DMS79 treated with DMSO at 0.1 percent for 48 hours (cell line): ENCODE measurements at regions not wholly inside any gene's neighbourhood (a gene's known extent, or its start where the extent isn't known, plus 50 kb on each side); places are given as distances from the start of the nearest gene placed in this dataset.

Experiments used
- DNase-seq: peaks from one replicate; lab custom pipeline; 2025; lab: John Stamatoyannopoulos, UW

DNA sequence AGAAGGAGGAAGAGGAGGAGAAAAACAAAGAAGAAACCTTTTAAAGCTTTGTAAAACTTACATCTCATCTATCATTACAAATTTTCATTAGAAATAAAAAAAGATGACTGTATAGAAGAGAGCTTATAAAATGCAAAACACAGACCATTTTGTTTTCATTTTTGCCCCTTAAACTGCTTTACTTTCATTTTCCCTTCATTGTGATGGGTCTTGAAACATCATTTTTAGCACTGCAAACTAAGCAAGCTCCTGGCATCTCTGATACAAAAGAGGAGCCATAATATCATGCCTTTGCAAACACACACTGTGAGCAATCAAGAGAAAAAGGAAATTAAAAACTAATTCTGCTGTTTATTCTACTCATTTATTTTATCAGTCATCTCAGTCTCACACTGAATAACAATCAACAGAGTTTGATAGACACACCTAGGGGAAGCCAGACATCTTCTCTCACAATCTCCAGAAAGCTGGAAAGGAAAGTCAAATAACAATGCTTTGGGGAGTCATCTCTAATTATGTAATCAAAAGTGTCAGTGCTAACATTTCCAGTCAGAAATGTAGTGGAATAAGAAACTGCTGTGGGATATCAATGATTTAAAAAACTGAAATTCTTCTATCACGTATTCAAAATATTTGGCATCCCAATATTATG lies 467.7 kb upstream of the FAT3 start:
- DNase-seq, result no peak

DNA sequence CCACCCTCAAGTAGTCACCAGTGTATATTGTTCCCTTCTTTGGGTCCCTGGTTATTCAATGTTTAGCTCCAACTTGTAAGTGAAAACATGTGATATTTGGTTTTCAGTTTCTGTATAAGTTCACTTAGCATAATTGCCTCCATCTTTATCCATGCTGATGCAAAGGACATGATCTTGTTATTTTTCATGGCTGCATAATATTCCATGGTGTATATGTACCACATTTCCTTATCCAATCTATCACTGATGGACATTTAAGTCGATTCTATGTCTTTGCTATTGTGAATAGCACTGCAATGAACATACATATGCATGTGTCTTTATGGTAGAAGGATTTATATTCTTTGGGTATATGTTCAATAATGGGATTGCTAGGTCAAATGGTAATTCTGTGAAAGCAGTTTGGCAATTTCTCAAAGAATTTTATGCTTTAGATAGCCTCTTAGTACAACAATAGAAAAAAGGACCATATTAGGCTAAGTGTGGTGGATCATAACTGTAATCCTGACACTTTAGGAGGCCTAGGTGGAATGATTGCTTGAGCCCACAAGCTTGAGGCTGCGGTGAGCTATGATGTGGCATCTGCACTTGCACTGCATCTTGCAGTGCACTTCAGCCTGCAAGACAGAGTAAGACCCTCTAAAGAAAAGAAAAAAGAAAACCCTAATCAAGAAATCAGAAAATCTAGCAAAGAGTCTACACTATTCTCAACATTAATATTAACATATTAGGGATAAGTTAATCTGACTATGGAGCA lies 468.5 kb upstream of the FAT3 start:
- DNase-seq, result no peak

DNA sequence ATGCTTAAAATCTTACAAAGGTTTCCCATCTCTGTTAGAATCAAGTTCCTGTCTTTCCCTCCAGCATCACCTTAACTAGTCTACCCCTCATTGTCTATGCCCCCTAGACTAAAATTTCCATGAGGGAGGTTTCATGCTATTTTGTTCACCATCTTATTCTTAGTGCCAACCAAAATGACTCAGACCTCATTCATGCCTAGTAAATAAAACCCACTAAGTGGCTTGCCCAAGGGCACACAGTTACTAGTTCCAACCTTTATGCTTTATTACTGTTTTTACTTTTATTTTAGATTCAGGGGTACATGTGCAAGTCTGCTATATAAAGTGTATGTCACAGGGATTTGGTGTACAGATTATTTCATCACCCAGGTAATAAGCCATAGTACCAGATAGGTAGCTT lies 469.1 kb upstream of the FAT3 start:
- no peak for DNase-seq

DNA sequence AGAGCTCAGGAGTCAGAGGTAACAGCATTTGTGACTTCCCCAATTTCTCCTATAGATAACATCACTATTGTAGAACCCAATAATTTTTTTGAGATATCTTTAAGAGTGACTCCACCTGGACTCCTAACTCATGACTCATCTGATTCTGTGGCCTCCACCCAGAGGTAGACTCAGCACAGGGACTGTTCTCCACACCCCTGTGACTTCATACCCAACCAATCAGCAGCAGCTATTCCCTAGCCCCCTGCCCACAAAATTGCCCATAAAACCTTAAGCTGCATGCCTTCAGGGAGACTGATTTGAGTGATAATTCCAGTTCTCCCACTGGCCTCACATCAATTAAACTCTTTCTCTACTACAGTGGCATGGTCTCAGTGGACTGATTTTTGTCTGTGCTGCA lies 475.4 kb upstream of the FAT3 start:
- no peak for DNase-seq

DNA sequence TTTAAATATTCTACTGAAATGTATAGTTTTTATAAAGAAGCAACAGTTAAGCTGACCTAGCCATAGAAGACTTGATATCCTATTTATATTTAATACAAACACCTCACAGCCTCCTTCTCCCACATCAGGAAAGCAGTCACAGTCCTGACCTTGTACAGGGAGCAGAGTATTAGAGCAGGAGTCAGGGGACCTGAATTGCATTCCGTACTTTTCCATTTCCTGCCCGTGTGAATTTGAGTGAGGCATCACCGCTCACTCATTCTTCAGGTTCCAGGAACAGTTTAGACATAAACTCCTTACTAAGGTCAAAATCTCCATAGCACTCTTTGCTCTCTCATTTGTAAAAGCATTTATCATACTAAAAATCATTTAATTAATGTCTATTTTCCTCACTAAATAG lies 482.5 kb upstream of the FAT3 start:
- no peak for DNase-seq

DNA sequence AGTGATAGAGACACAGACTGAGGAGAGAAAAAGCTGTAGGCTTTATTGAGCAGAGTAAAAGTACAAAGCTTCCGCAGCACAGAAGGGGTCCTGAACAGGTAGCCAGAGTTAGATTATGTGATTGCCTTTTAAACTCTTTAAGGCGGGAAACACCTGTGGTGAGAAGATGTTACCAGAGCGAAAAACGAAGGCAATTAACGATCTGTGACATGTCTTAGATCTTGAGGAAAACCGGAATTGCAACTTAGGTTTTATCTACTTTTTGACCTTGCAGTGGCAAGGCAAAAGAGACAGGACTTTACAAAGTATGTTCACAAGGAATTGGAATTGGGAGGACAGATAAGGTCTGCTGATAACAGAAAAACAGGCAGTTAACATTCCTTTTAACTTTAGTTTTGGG lies 493.6 kb upstream of the FAT3 start:
- no peak for DNase-seq

DNA sequence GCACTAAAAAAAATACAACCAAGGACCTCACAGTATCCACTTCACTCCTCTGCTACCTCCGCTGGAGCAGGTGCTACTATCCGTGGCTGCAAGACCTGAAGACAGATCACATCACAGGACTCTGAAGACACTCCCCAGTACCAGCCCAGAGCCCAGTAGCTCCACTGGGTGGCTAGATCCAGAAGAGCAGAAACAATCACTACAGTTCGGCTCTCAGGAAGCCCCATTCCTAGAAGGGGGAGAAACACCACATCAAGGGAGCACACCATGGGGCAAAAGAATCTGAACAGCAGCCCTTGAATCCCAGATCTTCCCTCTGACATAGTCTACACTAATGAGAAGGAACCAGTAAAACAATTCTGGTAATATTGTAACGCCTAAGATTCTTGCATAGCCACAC lies 494.0 kb upstream of the FAT3 start:
- no peak for DNase-seq

DNA sequence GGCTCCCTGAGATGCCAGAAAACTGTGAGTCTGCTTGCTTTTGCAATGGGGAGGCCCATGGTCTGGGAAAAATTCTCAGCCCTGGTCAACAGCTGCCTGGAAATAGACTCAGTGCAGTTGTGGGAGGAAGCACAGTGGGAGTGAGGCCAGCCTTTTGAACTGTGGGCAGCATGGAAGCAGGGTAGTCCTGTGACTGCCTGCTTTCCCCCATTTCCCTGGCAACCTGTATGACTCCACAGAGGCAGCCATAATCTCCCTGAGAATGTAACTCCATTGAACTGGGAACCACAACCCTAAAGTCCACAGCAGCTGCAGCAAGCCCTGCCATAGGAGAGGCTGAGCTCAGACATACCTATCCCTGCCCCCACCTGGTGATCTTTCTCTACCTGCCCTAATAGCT lies 494.6 kb upstream of the FAT3 start:
- no peak for DNase-seq

DNA sequence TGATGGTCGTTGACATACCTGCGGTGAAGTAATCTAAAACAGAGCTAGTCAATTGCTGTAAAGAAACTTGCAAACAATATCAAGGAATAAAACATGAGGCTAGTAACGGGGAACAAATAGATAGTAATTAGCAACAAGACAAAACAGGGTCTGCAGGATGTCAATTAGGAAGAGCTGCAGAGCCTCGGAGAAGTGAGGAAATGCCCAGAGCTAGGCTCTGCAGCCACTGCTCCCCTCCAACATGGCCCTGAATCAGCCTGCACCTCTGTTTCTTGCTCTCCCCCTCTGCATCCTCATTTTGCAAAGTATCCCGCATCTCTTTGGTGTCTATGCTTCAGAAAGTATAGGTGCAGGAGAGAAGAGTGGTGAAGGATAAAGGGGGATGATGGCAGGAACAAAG lies 507.4 kb upstream of the FAT3 start:
- DNase-seq, result no peak

DNA sequence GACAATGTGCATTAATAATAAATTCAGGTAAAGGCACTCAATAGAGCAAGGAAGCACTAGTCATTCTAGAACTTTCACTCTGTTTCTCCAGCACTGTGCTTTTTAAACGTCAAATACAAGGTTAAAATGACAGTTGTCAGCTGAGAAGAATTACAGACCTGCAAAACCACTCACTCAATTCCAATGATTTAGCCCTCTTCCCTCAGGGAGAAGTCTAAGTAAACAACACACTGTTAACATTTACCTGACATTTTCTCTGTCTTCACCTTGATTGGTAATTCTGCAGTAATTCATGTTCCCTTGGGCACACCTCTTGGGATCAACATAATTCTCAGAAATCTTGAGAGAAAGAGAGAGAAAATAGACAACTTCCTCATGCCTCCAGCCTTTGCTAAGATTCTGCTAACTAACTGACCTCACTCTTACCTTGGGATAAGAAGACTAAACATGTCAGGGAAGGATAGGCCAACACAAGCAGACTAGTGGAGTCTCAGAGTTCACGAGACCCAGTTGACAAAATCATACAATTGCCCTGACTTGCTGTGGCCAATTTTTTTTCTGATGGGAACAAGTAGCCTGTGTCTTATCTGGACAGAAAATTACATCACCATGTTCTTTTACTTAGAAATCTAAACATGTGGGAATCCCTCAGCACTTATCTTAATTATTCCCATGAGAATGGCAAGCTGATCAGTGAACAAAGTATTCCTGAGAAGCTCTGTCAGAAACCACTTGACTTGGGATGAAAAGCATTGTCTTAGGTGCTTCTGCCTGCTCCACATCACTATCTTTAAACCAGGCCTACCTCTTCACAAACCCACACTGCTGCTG lies 516.8 kb upstream of the FAT3 start:
- no peak for DNase-seq

DNA sequence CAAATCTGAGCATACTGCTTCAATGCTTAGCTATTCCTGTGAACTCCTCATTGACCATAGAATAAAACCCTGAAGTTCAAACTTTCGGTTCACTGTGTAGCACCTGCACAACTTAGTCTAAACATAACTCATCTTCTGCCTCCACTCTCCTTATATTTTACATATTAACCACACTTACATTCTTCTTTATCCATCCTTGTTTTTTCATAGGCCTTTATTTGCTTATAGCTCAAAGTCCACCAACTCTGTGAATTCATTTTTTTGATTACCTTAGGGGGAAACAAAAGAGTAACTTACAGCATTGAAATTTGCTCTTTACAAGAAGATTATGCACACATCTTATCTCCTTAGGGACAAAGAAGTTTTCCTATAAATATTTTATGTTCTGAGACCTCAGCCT lies 521.6 kb upstream of the FAT3 start:
- DNase-seq, result no peak

DNA sequence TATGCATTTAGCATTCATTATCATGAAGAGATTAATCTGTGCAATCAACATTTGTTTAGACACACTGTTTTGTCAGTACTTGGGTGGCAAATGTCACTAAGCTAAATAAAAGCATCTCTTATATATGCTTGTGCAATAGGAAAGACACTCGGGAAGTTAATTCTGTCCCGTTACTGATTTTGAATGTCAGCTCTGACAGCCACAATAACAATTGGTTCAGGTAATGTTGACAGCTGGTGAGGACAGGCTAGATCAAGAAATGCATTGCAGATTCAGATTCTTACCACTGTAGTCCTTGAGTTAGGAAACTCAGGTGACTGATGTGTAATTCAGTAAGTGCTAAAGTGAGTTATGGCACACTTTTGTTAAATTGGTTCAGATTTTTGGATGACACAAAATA lies 523.8 kb upstream of the FAT3 start:
- DNase-seq, result no peak

DNA sequence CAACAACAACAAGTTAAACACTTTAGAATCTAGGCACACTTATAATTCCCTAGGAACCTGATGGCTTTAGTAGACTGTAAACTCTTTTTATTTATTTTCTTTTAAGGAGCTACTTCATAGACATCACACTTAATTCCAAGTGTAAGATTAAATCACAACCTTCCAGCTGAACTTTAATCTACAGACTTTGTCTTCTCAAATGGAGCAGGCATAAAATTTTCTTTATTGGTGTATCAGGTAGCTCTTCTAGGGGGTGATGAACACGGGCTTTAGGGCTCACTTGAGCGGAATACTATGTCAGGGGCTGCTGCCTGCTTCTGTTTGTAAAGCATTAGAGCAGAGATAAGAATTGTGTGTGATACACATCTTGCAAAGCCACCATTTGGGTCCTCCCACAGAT lies 525.8 kb upstream of the FAT3 start:
- no peak for DNase-seq

DNA sequence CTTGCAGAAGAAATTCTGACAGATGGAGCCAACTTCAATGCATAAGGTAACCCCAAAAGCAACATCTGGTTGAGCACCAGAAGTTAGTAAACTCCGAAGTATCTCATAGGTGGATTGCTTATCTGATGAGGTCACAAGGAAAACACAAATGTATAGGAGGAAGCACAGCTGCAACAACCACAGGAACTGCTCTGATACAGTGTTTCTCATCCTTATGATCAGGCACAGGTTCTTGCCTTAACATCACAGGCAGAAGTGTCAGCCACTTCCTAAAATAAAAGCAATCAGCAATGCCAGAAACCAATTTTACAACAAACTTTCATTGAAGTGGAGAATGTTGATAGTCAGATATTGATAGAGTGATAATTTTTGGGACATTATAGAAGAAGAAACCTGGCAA lies 530.3 kb upstream of the FAT3 start:
- DNase-seq, result no peak

DNA sequence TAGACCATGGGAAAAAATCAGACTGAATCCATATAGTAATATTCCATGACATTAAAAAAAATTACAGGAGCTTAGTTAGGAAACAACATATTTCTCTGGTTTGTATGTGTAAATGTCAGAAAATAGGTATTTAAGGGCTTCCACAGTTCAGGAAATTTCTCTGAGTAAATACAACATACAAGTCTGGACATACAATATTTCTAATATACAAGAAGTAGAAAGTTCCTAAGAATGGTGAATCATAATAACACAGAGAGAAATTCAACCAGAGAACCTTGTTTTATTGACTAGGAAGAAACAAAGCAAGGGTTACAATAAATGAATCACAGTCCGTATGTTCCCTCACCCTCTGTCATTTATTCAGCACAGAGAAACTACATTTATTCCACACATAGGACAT lies 532.7 kb upstream of the FAT3 start:
- no peak for DNase-seq

DNA sequence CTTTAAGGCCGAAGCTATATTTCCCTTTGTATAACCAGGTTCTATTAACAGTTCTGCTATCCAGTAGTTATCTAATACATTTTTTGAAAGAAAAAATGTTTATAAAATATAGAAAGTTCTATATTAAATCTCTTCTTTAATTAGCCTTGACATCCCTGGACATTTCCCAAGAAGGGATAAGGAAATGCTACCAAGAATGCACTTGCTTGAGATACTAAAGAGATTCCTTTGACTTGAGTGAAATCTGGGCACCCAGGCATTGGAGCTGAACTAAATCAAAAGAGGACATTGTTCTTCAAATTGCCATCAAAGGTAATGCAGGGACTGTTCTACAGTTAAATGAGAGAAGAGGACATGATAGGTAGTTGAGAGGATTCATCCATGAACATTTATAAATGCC lies 535.9 kb upstream of the FAT3 start:
- DNase-seq, result no peak

DNA sequence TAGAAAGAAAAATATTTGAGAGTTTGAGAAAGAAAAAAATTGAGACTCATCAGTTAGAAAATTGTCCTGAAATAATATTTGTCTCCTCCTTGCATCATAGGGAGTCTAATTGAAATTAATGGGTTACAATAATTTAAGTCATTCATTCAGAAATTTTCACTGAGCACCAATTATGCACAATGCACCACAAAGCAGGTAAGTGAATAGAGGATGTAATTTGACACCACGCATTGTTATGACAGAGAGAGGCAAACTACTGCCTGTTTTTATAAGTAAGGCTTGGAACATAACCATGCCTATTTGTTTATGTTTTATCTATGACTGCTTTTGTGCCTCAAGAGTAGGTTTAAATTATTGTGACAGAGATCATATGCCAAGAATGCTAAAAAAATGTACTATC lies 537.9 kb upstream of the FAT3 start:
- peak; percentile 10 for DNase-seq

DNA sequence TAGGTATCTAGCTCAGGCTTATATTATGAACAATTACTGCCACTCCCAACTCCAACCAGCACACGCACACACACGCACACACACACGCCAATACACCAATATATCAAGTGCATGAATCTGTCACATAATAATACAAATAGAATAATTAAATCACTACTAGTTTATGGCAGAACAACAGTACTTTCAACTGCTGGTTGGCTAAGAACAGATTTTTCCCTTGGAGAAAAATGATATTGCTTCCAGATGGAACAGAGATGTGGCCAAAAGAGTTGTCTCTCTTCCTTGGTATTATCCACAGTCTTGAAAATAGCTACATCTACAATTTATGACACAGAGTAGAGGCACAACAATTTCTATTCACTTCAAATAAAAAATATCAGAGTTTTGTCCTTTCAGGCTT lies 538.3 kb upstream of the FAT3 start:
- no peak for DNase-seq

DNA sequence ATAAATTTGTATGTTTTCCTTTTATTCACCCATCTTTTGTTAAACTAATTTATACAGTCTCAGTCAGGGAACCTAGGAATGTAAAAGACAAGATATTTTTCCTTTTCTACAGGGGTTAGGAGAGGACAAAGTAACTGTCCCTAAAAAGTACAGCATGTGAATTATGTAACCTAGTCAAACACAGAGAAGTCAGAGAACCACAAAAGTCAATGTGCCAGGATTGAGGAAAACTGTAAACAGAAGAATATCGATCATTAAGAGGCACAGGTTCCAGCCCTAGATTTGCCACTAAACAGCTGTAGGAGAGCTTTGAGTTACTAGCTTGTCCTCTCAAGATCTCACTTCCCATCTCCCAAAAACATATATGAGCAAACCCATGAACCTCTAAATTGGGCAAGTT lies 550.9 kb upstream of the FAT3 start:
- DNase-seq, result no peak

DNA sequence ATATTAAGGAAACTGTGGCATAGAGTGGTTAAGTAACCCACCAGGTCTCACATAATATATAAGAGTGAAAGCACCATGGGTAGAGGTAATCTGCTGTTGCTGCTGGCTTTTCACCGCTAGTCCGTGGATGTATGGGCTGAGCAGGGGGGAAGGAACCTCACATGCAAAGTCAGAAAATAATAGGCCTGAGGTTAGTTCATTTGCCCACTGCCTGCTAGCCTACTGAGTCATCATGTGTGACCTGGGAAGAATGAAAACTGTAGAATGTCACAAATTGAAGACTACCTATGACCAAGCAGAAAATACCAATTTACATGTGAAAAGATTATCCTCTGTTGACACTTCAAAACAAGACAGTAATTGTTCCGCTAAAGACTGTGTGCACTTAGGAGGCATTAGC lies 560.1 kb upstream of the FAT3 start:
- DNase-seq, result peak; percentile 13

DNA sequence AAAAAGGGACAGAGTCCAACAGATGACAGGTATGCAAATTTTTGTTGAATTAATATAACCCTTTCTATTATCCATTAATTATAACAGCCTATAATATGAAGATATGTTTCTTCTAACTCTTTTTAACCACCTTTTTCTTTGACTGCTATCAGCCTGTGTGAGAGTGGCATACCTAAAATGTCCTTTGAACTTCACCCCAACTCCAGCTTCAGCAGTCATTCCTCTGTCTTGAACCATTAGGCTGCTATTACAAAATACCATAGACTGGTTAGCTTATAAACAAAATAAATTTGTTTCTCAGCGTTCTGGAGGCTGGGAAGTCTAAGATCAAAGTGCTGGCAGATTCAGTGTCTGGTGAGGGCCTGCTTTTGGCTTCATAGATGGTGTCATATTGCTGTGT lies 564.6 kb upstream of the FAT3 start:
- DNase-seq, result no peak

DNA sequence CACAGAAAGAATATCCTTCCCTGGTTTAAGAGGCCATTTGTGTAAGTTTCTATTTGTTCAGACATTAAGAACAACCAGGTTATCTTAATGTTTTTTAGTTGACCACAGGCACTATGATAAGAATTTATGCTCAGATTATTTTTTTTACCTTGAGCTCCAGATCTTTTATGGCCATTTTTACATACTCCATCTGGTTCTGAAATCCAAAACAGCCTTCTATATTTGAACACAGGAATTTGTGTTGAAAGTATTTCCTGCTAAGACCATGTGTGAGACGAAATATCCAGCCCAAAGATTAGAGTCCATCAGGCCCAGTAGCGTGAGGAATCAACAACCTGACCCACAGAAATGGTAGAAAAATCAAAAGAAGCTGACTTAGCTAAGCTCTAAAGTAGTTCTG lies 569.9 kb upstream of the FAT3 start:
- no peak for DNase-seq

DNA sequence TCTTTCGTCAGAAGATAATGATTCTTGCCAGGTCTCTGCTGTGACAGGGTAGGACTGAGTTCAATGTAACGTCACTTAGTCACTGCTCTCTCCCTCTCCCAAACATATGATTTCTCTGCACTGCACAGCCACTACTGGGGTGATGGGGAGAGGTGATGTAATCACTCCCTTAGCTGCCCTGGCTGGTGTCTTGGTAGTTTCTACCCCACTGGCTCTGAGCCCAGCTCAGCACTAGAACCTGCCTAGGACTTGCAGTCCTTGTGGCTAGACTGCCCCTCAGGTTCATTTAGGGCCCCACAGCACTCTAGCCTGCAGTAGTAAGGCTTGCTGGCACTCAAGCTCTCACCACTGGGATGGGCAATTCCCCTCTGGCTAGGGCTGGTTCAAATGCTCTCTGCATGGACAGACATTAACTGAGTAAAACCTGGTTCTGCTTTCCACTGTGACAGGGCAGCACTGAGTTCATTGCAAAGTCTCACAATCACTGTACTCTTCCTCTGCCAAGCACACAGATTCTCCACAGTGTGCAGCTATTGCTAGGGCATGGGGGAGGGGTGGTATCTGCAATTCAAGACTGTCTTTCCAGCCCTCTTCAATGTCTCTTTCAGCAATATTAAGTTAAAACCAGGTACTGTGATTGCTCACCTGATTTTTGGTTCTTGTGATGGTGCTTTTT lies 571.4 kb upstream of the FAT3 start:
- DNase-seq, result peak; percentile 30
